ENCODE measurements at regions not wholly inside any gene's neighbourhood (a gene's known extent, or its start where the extent isn't known, plus 50 kb on each side); places are given as distances from the start of the nearest gene placed in this dataset.

DNA sequence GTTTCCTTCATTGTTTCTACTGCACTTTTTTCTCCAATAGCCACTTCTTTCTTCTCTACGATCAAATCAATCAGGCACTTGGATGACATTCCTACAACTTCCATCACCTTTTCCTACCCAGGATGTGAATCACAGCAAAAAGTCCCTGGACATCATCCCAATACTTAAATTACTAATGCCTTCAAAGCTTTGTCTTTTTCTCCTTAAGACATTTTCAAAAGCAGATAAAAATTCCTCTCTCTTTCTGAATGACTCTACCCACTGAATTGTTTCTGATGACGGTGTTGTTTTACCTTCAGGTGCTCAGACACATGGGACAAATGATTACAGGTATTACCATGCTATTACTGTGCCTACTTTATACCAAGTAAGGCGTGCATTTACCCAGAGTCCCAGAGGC lies 500.9 kb downstream of the FBXO15 start:
- TF ChIP-seq, protein P1, sequence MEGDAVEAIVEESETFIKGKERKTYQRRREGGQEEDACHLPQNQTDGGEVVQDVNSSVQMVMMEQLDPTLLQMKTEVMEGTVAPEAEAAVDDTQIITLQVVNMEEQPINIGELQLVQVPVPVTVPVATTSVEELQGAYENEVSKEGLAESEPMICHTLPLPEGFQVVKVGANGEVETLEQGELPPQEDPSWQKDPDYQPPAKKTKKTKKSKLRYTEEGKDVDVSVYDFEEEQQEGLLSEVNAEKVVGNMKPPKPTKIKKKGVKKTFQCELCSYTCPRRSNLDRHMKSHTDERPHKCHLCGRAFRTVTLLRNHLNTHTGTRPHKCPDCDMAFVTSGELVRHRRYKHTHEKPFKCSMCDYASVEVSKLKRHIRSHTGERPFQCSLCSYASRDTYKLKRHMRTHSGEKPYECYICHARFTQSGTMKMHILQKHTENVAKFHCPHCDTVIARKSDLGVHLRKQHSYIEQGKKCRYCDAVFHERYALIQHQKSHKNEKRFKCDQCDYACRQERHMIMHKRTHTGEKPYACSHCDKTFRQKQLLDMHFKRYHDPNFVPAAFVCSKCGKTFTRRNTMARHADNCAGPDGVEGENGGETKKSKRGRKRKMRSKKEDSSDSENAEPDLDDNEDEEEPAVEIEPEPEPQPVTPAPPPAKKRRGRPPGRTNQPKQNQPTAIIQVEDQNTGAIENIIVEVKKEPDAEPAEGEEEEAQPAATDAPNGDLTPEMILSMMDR (IDR thresholded peaks at IDR 0.05; ENCODE audit: low read depth, low read length) = no peak
- no peak for TF ChIP-seq EZH2phosphoT487 (IDR thresholded peaks at IDR 0.05; ENCODE audit: low read depth)
- H3K79me2 ChIP-seq (ENCODE audit: low read length) = no peaks in the 10 kb centered on the region
- no peak overlapping the region for H2AFZ ChIP-seq (ENCODE audit: low read depth, low read length)
- no peak overlapping the region for H3K27ac ChIP-seq (ENCODE audit: low read length)
- H3K4me2 ChIP-seq (ENCODE audit: low read length) = no peak overlapping the region
- H3K9me3 ChIP-seq (ENCODE audit: insufficient read depth, low read length) = no peaks in the 10 kb centered on the region
- no peak overlapping the region for H3K9ac ChIP-seq (ENCODE audit: low read length)
- H3K36me3 ChIP-seq (replicated peaks; ENCODE audit: low read depth, low read length) = no peaks in the 10 kb centered on the region
- no peak overlapping the region for H3K4me3 ChIP-seq (ENCODE audit: low read length)
- no peaks in the 10 kb centered on the region for H3K27me3 ChIP-seq (ENCODE audit: low read depth, low read length)
- no peaks in the 10 kb centered on the region for H3K4me1 ChIP-seq (ENCODE audit: low read length)
- H4K20me1 ChIP-seq (ENCODE audit: insufficient read depth, low read length) = no peaks in the 10 kb centered on the region

DNA sequence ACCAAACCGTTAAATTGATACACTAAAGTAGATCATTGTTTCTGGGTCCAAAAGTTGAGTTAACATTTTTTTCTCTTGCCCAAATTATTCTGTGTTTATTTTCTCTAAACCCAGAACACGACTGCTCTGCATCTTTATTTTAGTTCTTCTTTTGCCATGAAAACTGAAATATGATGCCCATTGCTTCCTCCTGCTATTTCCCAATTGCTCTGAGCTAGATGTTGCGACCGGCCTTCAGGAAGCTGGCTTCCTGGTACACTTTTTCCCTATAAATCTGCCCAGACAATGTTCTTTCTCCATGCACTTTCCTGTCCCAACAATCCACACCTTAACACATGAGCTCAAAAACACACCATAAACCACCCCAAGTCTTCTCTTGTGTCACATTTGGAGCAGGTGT lies 501.4 kb downstream of the FBXO15 start:
- no peaks in the 10 kb centered on the region for H3K27me3 ChIP-seq (ENCODE audit: low read depth, low read length)

DNA sequence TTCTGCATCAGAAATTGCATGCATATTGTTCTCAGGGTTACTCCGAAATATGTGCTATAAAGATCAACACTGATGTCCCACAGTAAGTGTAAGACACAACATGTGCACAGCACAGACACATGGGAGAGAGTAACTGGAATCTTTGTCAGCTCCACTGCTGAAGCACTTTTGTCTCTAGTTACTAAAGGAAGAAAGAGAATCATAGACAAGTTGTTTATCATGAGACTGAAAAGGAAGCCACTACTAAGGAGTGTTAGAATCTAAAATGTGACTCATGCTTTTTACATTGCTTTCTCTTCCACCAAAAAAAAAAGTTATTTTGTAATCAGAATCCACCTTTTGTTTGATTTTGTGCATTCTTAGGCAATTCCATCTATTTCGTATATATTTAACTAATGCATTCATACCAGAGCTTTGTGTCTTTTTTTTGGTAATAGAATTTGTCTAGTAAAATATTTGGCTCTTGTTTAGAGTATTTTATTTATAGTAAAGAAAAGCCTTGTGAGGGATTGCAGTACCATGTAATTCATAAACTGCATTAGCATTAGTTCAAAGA lies 502.4 kb downstream of the FBXO15 start:
- no peak overlapping the region for H3K4me3 ChIP-seq (ENCODE audit: low read length)
- H3K27me3 ChIP-seq (ENCODE audit: low read depth, low read length) = no peaks in the 10 kb centered on the region
- no peaks in the 10 kb centered on the region for H3K79me2 ChIP-seq (ENCODE audit: low read length)
- H3K9ac ChIP-seq (ENCODE audit: low read length) = no peak overlapping the region
- no peaks in the 10 kb centered on the region for H3K9me3 ChIP-seq (ENCODE audit: insufficient read depth, low read length)
- H2AFZ ChIP-seq (ENCODE audit: low read depth, low read length) = no peak overlapping the region
- no peaks in the 10 kb centered on the region for H3K4me1 ChIP-seq (ENCODE audit: low read length)
- H3K36me3 ChIP-seq (replicated peaks; ENCODE audit: low read depth, low read length) = no peaks in the 10 kb centered on the region
- H4K20me1 ChIP-seq (ENCODE audit: insufficient read depth, low read length) = no peaks in the 10 kb centered on the region
- TF ChIP-seq, protein P1 (IDR thresholded peaks at IDR 0.05; ENCODE audit: low read depth, low read length) = no peak
- no peak for TF ChIP-seq EZH2phosphoT487 (IDR thresholded peaks at IDR 0.05; ENCODE audit: low read depth)
- no peak overlapping the region for H3K4me2 ChIP-seq (ENCODE audit: low read length)
- H3K27ac ChIP-seq (ENCODE audit: low read length) = no peak overlapping the region

More for the DNA sequence above, 501.4 kb downstream of the FBXO15 start:
- Histone ChIP-seq H3K9ac (ENCODE audit: low read length) (no peak overlapping the region), H2AFZ (ENCODE audit: low read depth, low read length) (no peak overlapping the region), H3K36me3 (replicated peaks; ENCODE audit: low read depth, low read length) (no peaks in the 10 kb centered on the region), H3K4me1 (ENCODE audit: low read length) (no peaks in the 10 kb centered on the region), H3K4me2 (ENCODE audit: low read length) (no peak overlapping the region), H3K9me3 (ENCODE audit: insufficient read depth, low read length) (no peaks in the 10 kb centered on the region), H3K27ac (ENCODE audit: low read length) (no peak overlapping the region), H4K20me1 (ENCODE audit: insufficient read depth, low read length) (no peaks in the 10 kb centered on the region), H3K4me3 (ENCODE audit: low read length) (no peak overlapping the region), H3K79me2 (ENCODE audit: low read length) (no peaks in the 10 kb centered on the region)
- TF ChIP-seq EZH2phosphoT487 (IDR thresholded peaks at IDR 0.05; ENCODE audit: low read depth) = no peak
- TF ChIP-seq, protein P1 (IDR thresholded peaks at IDR 0.05; ENCODE audit: low read depth, low read length) = no peak

DNA sequence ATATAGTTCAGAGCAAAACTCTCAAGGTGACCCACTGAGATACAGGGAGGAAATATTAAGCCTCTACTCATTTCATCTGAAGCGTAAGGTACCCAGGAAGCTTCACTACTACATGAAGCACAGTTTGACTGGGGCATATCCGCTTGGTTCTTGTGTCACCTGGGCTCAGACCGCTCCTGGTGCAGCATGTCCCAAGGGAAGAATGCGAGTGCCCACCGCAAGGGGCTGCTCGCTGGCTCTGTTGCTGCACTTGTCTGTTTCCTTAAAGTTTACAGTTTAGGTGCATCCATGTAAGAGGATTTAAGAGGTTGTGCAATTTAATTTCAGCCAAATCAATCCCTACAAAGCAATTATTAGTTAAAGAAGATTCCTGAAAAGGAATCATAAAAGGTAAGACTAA lies 507.8 kb downstream of the FBXO15 start:
- H3K4me3 ChIP-seq (ENCODE audit: low read length) = no peak overlapping the region
- no peak overlapping the region for H3K27ac ChIP-seq (ENCODE audit: low read length)
- H2AFZ ChIP-seq (ENCODE audit: low read depth, low read length) = no peak overlapping the region
- H3K9me3 ChIP-seq (ENCODE audit: insufficient read depth, low read length) = no peaks in the 10 kb centered on the region
- TF ChIP-seq, protein P1 (IDR thresholded peaks at IDR 0.05; ENCODE audit: low read depth, low read length) = no peak
- no peak for TF ChIP-seq EZH2phosphoT487 (IDR thresholded peaks at IDR 0.05; ENCODE audit: low read depth)
- no peaks in the 10 kb centered on the region for H3K79me2 ChIP-seq (ENCODE audit: low read length)
- H3K36me3 ChIP-seq (replicated peaks; ENCODE audit: low read depth, low read length) = no peaks in the 10 kb centered on the region
- H4K20me1 ChIP-seq (ENCODE audit: insufficient read depth, low read length) = no peaks in the 10 kb centered on the region
- H3K9ac ChIP-seq (ENCODE audit: low read length) = no peak overlapping the region
- H3K27me3 ChIP-seq (ENCODE audit: low read depth, low read length) = no peaks in the 10 kb centered on the region
- H3K4me1 ChIP-seq (ENCODE audit: low read length) = no peaks in the 10 kb centered on the region
- H3K4me2 ChIP-seq (ENCODE audit: low read length) = no peak overlapping the region

Measured in OCI-LY3 (cell line).